ENCODE measurements at regions not wholly inside any gene's neighbourhood (a gene's known extent, or its start where the extent isn't known, plus 50 kb on each side); places are given as distances from the start of the nearest gene placed in this dataset.

DNA sequence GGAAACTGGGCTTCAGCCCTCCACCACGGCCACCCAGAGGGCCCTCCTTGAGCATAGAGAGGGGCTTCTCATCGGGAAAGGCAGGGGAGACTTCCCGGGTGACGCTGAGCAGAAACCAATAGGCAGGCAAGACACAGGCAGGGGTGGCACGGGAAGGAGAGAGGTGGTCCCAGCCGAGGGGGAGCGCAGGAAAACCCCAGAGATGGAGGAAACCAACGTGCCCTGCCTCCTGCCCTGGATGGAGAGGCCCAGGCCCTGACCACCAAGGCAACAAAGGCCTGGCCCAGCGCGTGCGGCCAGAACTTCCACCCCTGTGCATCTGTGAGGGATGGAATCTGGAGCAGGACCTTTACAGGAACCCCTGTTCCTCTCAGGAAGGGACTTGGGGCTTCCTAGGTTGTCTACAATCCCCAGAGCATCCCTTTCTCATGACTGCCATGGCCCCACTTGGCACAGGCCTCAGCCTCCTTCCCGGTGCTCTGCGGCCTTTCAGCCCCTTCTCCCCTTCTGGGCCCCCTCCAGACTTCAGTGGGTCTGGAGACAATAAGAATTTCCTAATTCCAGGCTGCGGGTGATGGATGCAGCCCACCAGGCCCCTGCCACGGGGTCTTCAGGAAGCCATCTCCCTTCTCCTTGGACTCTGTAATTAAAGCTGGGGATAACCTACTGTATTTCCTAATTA is 137.0 kb upstream of the RET start:
- no peak overlapping the region for H3K4me2 ChIP-seq (ENCODE audit: low read length)
- H3K79me2 ChIP-seq (ENCODE audit: insufficient read depth, low read depth, low read length), result no peaks in the 10 kb centered on the region
- H3K4me3 ChIP-seq (ENCODE audit: low read depth, low read length, poor library complexity, severe bottlenecking), result no peak overlapping the region
- no peak for DNase-seq (ENCODE audit: low spot score)
- no peaks in the 10 kb centered on the region for H3K9me2 ChIP-seq (ENCODE audit: insufficient read depth, low read length)
- H3K36me3 ChIP-seq (ENCODE audit: insufficient read depth, low read length), result no peaks in the 10 kb centered on the region
- intact Hi-C loops (cut with micrococcal nuclease; ENCODE audit: unreplicated experiment), result no loop called here
- H4K20me1 ChIP-seq (ENCODE audit: insufficient read depth, low read length), result no peaks in the 10 kb centered on the region
- H3K27ac ChIP-seq (ENCODE audit: low read depth, low read length, poor library complexity, severe bottlenecking), result no peak overlapping the region
- CTCF ChIA-PET (ENCODE audit: unreplicated experiment), result no interaction called here
- TF ChIP-seq EZH2phosphoT487 (IDR thresholded peaks at IDR 0.05; ENCODE audit: borderline replicate concordance, low read depth, low read length), result no peak
- TF ChIP-seq, protein P1, sequence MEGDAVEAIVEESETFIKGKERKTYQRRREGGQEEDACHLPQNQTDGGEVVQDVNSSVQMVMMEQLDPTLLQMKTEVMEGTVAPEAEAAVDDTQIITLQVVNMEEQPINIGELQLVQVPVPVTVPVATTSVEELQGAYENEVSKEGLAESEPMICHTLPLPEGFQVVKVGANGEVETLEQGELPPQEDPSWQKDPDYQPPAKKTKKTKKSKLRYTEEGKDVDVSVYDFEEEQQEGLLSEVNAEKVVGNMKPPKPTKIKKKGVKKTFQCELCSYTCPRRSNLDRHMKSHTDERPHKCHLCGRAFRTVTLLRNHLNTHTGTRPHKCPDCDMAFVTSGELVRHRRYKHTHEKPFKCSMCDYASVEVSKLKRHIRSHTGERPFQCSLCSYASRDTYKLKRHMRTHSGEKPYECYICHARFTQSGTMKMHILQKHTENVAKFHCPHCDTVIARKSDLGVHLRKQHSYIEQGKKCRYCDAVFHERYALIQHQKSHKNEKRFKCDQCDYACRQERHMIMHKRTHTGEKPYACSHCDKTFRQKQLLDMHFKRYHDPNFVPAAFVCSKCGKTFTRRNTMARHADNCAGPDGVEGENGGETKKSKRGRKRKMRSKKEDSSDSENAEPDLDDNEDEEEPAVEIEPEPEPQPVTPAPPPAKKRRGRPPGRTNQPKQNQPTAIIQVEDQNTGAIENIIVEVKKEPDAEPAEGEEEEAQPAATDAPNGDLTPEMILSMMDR (conservative IDR thresholded peaks at IDR 0.05; ENCODE audit: low read length), result no peak
- BruUV-seq (replicated peaks), result no TSS peak
- H3K4me1 ChIP-seq (ENCODE audit: insufficient read depth, low read length, poor library complexity, severe bottlenecking), result no peaks in the 10 kb centered on the region
- no peaks in the 10 kb centered on the region for H3K9me3 ChIP-seq (ENCODE audit: low read length)
- POLR2A ChIA-PET, result no interaction called here
- no peak overlapping the region for H2AFZ ChIP-seq (ENCODE audit: low read length)

DNA sequence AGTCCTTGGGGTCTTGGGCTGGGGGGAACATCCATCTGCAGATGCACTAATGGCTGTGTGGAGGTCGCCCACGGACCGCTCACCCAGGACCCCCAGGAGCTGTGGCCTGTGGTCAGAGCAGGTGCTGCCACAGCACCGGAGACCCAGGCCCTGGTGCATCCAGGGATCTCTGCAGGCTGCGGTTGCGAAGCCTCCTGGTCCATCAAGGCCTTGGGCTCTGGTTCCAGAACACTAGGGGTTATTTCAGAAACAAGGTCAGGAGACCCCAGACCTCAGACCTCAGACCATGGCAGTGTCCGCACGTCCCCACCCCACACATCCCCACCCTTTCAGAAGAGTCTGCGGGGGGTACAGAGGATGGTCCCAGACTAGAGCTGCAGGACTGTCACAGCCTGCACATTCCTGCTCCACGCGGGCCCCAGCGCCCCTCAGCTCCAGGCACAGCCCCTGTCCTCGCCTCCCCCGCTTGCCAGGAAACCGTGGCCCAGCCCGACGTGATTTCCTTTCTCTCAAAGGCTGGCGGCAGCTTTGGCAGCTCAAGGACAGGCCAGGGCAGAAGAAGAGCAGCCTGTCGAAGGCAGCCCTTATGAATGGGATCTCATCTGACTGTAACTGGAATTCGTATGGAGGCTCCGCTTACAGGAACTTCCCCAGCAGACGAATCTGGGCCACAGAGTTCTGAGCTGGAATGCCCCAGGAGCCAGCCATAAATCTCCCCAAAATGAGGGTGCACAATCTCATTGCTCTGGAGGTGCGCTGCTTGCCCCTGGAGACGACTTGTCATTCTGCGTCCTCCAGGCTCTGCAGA is 136.2 kb upstream of the RET start:
- no peaks in the 10 kb centered on the region for H3K79me2 ChIP-seq (ENCODE audit: insufficient read depth, low read depth, low read length)
- no peak overlapping the region for H3K4me2 ChIP-seq (ENCODE audit: low read length)
- H2AFZ ChIP-seq (ENCODE audit: low read length), result no peak overlapping the region
- no TSS peak for BruUV-seq (replicated peaks)
- no peaks in the 10 kb centered on the region for H3K9me2 ChIP-seq (ENCODE audit: insufficient read depth, low read length)
- ChIA-PET POLR2A (no interaction called here), CTCF (ENCODE audit: unreplicated experiment) (no interaction called here)
- no peaks in the 10 kb centered on the region for H3K4me1 ChIP-seq (ENCODE audit: insufficient read depth, low read length, poor library complexity, severe bottlenecking)
- DNase-seq (ENCODE audit: low spot score), result no peak
- no peaks in the 10 kb centered on the region for H3K9me3 ChIP-seq (ENCODE audit: low read length)
- no peaks in the 10 kb centered on the region for H3K36me3 ChIP-seq (ENCODE audit: insufficient read depth, low read length)
- no peak overlapping the region for H3K27ac ChIP-seq (ENCODE audit: low read depth, low read length, poor library complexity, severe bottlenecking)
- TF ChIP-seq, protein P1 (conservative IDR thresholded peaks at IDR 0.05; ENCODE audit: low read length), result no peak
- no peak for TF ChIP-seq EZH2phosphoT487 (IDR thresholded peaks at IDR 0.05; ENCODE audit: borderline replicate concordance, low read depth, low read length)
- intact Hi-C loops (cut with micrococcal nuclease; ENCODE audit: unreplicated experiment), result no loop called here
- no peaks in the 10 kb centered on the region for H4K20me1 ChIP-seq (ENCODE audit: insufficient read depth, low read length)
- no peak overlapping the region for H3K4me3 ChIP-seq (ENCODE audit: low read depth, low read length, poor library complexity, severe bottlenecking)

DNA sequence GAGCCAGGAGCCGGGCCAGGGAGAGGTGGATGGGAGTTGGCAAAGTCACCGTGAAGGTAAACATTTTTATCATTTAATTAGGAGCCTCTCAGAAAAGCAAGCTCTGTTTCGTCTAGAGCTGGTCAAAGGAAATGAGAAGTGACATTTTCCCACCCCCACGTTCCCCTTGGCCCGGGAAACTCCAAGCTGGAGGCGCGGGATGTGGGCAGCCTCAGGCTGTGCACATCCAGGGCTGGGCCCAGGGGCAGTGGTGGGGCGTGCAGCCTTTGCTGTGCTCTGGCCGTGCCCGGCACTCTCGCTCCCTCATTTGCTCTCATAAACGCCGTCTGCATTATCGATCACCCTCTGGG is 135.6 kb upstream of the RET start:
- Histone ChIP-seq H3K4me3 (ENCODE audit: low read depth, low read length, poor library complexity, severe bottlenecking) (no peak overlapping the region), H3K36me3 (ENCODE audit: insufficient read depth, low read length) (no peaks in the 10 kb centered on the region), H3K27ac (ENCODE audit: low read depth, low read length, poor library complexity, severe bottlenecking) (no peak overlapping the region), H4K20me1 (ENCODE audit: insufficient read depth, low read length) (no peaks in the 10 kb centered on the region), H3K4me1 (ENCODE audit: insufficient read depth, low read length, poor library complexity, severe bottlenecking) (no peaks in the 10 kb centered on the region), H3K9me2 (ENCODE audit: insufficient read depth, low read length) (no peaks in the 10 kb centered on the region), H3K79me2 (ENCODE audit: insufficient read depth, low read depth, low read length) (no peaks in the 10 kb centered on the region), H3K9me3 (ENCODE audit: low read length) (no peaks in the 10 kb centered on the region), H2AFZ (ENCODE audit: low read length) (no peak overlapping the region), H3K4me2 (ENCODE audit: low read length) (no peak overlapping the region)
- ChIA-PET CTCF (ENCODE audit: unreplicated experiment) (no interaction called here), POLR2A (no interaction called here)
- no TSS peak for BruUV-seq (replicated peaks)
- TF ChIP-seq, protein P1 (conservative IDR thresholded peaks at IDR 0.05; ENCODE audit: low read length), result no peak
- no peak for TF ChIP-seq EZH2phosphoT487 (IDR thresholded peaks at IDR 0.05; ENCODE audit: borderline replicate concordance, low read depth, low read length)
- no peak for DNase-seq (ENCODE audit: low spot score)
- intact Hi-C loops (cut with micrococcal nuclease; ENCODE audit: unreplicated experiment), result no loop called here

All from OCI-LY7 (cell line).